ENCODE measurements at regions not wholly inside any gene's neighbourhood (a gene's known extent, or its start where the extent isn't known, plus 50 kb on each side); places are given as distances from the start of the nearest gene placed in this dataset.

DNA sequence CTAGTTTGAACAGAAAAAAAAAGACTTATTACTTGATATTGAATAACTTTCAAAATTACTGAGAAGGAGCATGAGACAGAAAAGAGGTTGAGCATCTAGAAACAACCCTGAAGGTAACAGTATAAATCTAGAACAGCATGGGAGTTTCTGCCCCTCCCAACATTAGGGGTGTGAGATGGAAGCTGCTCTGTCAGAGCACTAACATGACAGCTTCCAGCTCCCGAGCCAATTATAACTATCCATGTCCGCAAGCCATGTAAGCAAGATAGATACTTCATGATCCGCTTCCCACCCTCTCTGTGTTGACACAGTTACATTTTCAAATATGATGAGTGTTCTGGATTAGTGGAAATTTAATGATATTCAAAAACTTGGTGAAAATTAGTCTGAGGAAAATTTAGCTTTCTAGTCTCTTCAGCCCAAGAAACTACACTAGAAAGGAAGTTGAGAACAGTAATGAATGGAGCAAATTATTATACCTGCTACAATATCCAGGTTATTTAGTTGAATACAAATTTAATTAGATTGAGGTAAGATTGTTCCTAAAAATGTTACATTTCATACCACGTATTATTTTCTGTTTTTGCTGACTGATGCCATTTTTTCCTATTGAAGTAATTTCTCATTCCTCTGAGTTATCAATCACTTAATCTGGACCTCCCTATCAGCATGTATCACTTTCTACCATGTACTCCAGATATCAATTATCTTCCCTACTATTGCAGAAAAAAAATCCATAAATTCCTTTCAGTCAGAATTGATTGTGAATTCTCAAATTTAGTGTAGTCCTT lies 129.3 kb upstream of the SLIT2 start:
- ATAC-seq = no peak

GRCh38 chr4:20119141-20119540 lies 132.6 kb upstream of the SLIT2 start:
- ATAC-seq = no peak
- 80% methylated on average over 2 of the region's 2 CpGs for WGBS
- intact Hi-C loops (cut with DNase I) = no loop called here

More for the DNA sequence above, 129.3 kb upstream of the SLIT2 start:
- no peak for DNase-seq
- Histone ChIP-seq H3K27me3 (ENCODE audit: control insufficient read depth, insufficient read depth) (no peaks in the 10 kb centered on the region), H3K9me3 (ENCODE audit: control insufficient read depth, low read length) (no peaks in the 10 kb centered on the region), H3K4me3 (ENCODE audit: low read length) (no peak overlapping the region), H3K4me1 (ENCODE audit: control insufficient read depth, insufficient read depth, low read length) (no peaks in the 10 kb centered on the region), H3K27ac (ENCODE audit: low read length) (no peak overlapping the region)
- WGBS = 58% methylated on average over 4 of the region's 4 CpGs
- intact Hi-C loops (cut with DNase I) = no loop called here

DNA sequence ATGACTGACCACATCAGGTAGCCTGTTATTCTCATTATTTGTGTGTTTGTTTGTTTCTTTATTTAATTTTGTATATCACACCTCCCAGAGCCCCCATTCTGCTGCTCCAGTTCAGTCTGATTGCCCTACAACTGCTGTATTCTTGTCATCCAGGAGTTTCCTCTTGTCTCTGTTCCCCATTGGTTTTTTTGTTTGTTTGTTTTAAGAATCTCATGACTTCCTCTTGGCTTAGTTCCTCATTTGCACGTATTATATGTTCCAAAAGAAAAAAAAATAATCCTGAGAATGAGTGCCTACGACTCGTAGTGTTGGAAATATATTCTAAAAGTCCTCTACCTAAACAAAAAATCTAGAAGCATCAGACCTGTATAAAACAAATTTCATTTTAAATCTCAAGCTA lies 142.3 kb upstream of the SLIT2 start:
- ATAC-seq (no peak), DNase-seq (no peak)
- WGBS = 23% methylated on average over 3 of the region's 3 CpGs
- H3K4me1 ChIP-seq (ENCODE audit: control insufficient read depth, insufficient read depth, low read length) = no peaks in the 10 kb centered on the region
- intact Hi-C loops (cut with DNase I) = no loop called here
- H3K9me3 ChIP-seq (ENCODE audit: control insufficient read depth, low read length) = no peaks in the 10 kb centered on the region
- H3K4me3 ChIP-seq (ENCODE audit: low read length) = no peak overlapping the region
- H3K27me3 ChIP-seq (ENCODE audit: control insufficient read depth, insufficient read depth) = no peaks in the 10 kb centered on the region
- no peak overlapping the region for H3K27ac ChIP-seq (ENCODE audit: low read length)

More at GRCh38 chr4:20119141-20119540, 132.6 kb upstream of the SLIT2 start:
- no peak overlapping the region for H3K4me3 ChIP-seq (ENCODE audit: low read length)
- no peaks in the 10 kb centered on the region for H3K27me3 ChIP-seq (ENCODE audit: control insufficient read depth, insufficient read depth)
- no peaks in the 10 kb centered on the region for H3K9me3 ChIP-seq (ENCODE audit: control insufficient read depth, low read length)
- no peaks in the 10 kb centered on the region for H3K4me1 ChIP-seq (ENCODE audit: control insufficient read depth, insufficient read depth, low read length)
- no peak overlapping the region for H3K27ac ChIP-seq (ENCODE audit: low read length)
- no peak for DNase-seq

DNA sequence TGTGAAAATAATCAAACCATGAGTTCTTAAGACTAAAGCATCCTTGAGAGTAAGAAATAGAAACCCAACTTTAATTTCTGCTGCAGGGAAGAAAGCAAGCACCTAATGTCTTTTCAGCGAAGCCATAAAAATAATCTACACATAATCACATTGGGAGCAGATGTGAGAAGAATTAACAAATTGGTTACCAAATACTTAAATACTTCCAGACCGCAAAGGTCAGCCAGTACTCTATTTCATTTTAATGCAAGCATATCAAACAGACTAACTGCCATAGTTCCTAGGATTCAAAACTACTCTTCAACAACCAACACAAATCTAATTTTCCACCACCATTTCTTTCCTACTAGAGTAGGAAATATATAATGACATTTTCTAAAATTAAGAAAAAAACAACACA lies 144.8 kb upstream of the SLIT2 start:
- no peak overlapping the region for H3K27ac ChIP-seq (ENCODE audit: low read length)
- intact Hi-C loops (cut with DNase I) = no loop called here
- ATAC-seq (no peak), DNase-seq (no peak)
- no peaks in the 10 kb centered on the region for H3K4me1 ChIP-seq (ENCODE audit: control insufficient read depth, insufficient read depth, low read length)
- no peaks in the 10 kb centered on the region for H3K9me3 ChIP-seq (ENCODE audit: control insufficient read depth, low read length)
- H3K27me3 ChIP-seq (ENCODE audit: control insufficient read depth, insufficient read depth) = no peaks in the 10 kb centered on the region
- 94% methylated on average over 2 of the region's 2 CpGs for WGBS
- no peak overlapping the region for H3K4me3 ChIP-seq (ENCODE audit: low read length)

- intact Hi-C loops (cut with DNase I) = no loop called here
- H3K27me3 ChIP-seq (ENCODE audit: control insufficient read depth, insufficient read depth) = no peaks in the 10 kb centered on the region
- WGBS = 98% methylated on average over 4 of the region's 4 CpGs
- H3K9me3 ChIP-seq (ENCODE audit: control insufficient read depth, low read length) = no peaks in the 10 kb centered on the region
- no peak overlapping the region for H3K4me3 ChIP-seq (ENCODE audit: low read length)
- H3K4me1 ChIP-seq (ENCODE audit: control insufficient read depth, insufficient read depth, low read length) = no peaks in the 10 kb centered on the region
- no peak overlapping the region for H3K27ac ChIP-seq (ENCODE audit: low read length)
- DNase-seq (no peak), ATAC-seq (no peak)
Measured at GRCh38 chr4:20101831-20102230, 149.9 kb upstream of the SLIT2 start.

DNA sequence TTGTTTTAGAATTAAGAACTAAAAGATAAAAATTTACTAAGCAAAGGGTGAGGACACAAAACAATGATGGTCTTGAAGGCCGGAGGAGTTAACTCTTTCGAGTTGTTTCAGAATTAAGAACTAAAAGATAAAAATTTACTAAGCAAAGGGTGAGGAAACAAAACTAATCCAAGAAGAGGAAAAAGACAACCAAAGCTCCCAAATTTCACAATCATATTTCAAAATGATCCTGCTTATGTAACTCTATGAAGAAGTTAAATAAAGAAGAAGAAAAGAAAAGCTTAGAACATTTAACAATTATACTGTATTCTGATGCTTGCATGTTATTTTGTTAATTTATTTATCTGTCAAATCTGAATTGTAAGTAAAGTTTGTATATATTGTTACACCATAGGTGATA lies 154.8 kb upstream of the SLIT2 start:
- Histone ChIP-seq H3K4me3 (ENCODE audit: low read length) (no peak overlapping the region), H3K27me3 (ENCODE audit: control insufficient read depth, insufficient read depth) (no peaks in the 10 kb centered on the region), H3K27ac (ENCODE audit: low read length) (no peak overlapping the region), H3K4me1 (ENCODE audit: control insufficient read depth, insufficient read depth, low read length) (no peaks in the 10 kb centered on the region), H3K9me3 (ENCODE audit: control insufficient read depth, low read length) (no peaks in the 10 kb centered on the region)
- 72% methylated on average over 2 of the region's 2 CpGs for WGBS
- intact Hi-C loops (cut with DNase I) = no loop called here
- ATAC-seq (no peak), DNase-seq (no peak)

DNA sequence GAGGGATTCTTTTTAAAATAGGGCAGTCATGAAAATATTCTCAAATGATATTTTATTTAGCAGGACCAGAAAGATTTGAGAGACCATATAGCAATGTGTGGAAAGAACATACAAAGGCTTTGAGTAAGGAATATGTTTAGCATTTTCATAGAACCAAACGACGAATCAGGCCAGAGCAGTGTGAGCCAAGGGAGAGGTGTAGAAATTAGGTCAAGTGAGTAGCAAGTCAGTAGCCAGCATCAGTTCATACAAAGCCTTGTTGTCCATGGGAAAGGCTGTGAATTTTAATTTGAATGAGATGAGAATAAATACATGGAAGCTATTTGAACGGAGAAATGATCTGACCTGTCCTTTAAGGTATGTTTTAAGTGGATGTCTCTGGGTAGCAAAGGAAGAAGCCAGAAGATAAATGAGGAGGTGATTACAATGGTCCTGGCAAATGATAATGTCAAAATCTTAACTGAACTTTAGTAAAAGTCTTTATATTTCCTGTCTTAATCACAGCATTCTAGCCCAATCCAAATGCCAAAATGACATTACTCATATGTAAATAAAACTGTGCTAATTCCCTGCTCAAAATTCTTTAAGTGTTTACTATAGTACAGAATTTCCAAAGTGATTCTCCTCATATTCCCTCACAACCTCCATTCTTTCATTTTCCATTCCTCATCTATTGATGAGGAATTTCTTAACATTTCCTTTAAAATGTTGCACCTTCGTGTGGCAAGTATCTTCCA lies 155.7 kb upstream of the SLIT2 start:
- DNase-seq (no peak), ATAC-seq (no peak)
- Histone ChIP-seq H3K4me3 (ENCODE audit: low read length) (no peak overlapping the region), H3K9me3 (ENCODE audit: control insufficient read depth, low read length) (no peaks in the 10 kb centered on the region), H3K4me1 (ENCODE audit: control insufficient read depth, insufficient read depth, low read length) (no peaks in the 10 kb centered on the region), H3K27me3 (ENCODE audit: control insufficient read depth, insufficient read depth) (no peaks in the 10 kb centered on the region), H3K27ac (ENCODE audit: low read length) (no peak overlapping the region)
- intact Hi-C loops (cut with DNase I) = no loop called here
- 58% methylated on average over 4 of the region's 4 CpGs for WGBS

DNA sequence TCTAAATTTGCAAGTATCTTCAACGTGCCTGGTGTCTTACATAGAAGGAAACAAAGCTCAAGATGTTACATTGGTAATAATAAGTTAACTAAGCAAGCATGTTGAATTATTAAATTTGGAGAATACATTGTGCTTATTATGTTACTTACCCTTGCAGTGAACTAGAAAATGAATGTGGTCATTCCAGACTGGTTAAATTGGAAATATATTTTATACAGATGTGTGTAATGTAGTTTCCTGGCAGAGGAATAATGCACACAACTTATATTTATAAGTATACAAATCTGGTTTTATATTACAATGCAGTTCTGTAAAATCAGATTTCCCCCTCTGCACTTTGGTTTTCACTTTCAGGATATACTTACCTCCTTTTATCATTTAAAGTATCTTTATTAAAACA lies 159.9 kb upstream of the SLIT2 start:
- H3K27ac ChIP-seq (ENCODE audit: low read length) = no peak overlapping the region
- no peaks in the 10 kb centered on the region for H3K9me3 ChIP-seq (ENCODE audit: control insufficient read depth, low read length)
- no peaks in the 10 kb centered on the region for H3K27me3 ChIP-seq (ENCODE audit: control insufficient read depth, insufficient read depth)
- no peak overlapping the region for H3K4me3 ChIP-seq (ENCODE audit: low read length)
- 65% methylated on average over 1 of the region's 1 CpG for WGBS
- ATAC-seq = no peak
- no peak for DNase-seq
- H3K4me1 ChIP-seq (ENCODE audit: control insufficient read depth, insufficient read depth, low read length) = no peaks in the 10 kb centered on the region
- intact Hi-C loops (cut with DNase I) = no loop called here

- WGBS = 90% methylated on average over 8 of the region's 8 CpGs
- H3K4me3 ChIP-seq (ENCODE audit: low read length) = no peak overlapping the region
- no peak overlapping the region for H3K27ac ChIP-seq (ENCODE audit: low read length)
- ATAC-seq = no peak
- no peaks in the 10 kb centered on the region for H3K27me3 ChIP-seq (ENCODE audit: control insufficient read depth, insufficient read depth)
- no peak for DNase-seq
- H3K4me1 ChIP-seq (ENCODE audit: control insufficient read depth, insufficient read depth, low read length) = no peaks in the 10 kb centered on the region
- intact Hi-C loops (cut with DNase I) = no loop called here
- no peaks in the 10 kb centered on the region for H3K9me3 ChIP-seq (ENCODE audit: control insufficient read depth, low read length)
Measured at GRCh38 chr4:20087522-20087911, 164.2 kb upstream of the SLIT2 start.

DNA sequence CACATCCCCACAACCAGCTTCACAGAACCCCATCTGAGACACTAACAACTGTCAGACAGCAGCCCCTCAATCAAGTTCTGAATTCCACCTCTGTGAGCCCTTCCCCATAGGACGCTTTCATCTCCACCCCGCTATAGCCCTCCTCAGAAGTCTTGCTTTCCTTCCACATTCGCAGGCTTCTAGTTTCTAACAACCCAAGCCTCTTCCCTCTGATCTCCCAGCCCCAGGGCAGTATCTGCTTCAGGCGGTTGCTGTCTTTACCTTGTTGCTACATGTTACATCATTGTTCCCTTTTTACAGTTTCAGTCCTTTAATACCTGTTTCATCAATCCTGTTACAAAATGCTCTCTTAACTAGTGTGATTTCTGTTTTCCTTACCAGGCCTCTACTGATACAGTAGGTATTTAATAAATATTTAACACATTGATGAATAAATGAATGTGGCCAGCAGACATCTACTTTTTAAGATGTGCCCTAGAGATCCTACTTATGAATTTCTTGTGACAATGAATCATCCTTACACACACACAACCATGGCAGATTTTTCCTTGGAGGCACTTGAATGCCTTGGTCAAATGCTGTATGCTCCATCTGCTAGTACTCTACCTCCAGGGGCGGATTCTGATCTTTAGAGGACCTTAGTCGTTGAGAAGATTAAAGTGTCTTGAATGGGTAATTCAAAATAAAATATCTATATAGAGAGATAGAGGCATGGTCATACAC lies 164.7 kb upstream of the SLIT2 start:
- H3K4me3 ChIP-seq (ENCODE audit: low read length) = no peak overlapping the region
- H3K9me3 ChIP-seq (ENCODE audit: control insufficient read depth, low read length) = no peaks in the 10 kb centered on the region
- WGBS = 89% methylated on average over 6 of the region's 6 CpGs
- no peak for DNase-seq
- no peaks in the 10 kb centered on the region for H3K27me3 ChIP-seq (ENCODE audit: control insufficient read depth, insufficient read depth)
- ATAC-seq = no peak
- no peak overlapping the region for H3K27ac ChIP-seq (ENCODE audit: low read length)
- intact Hi-C loops (cut with DNase I) = no loop called here
- H3K4me1 ChIP-seq (ENCODE audit: control insufficient read depth, insufficient read depth, low read length) = no peaks in the 10 kb centered on the region

All from right cardiac atrium (tissue), 5 donors.